GM18499 (cell line): ENCODE measurements at regions not wholly inside any gene's neighbourhood (a gene's known extent, or its start where the extent isn't known, plus 50 kb on each side); places are given as distances from the start of the nearest gene placed in this dataset.

ENCODE experiments used
- ATAC-seq: cut with Tn5 transposase; IDR thresholded peaks from one replicate; pipeline ENCODE4 v1.9.1; 2021; ENCODE audit warnings: moderate number of reproducible peaks; ENCODE audit not compliant: insufficient read depth, unreplicated experiment

- ATAC-seq: no peak
Measured at GRCh38 chr7:22594020-22594419, 94.0 kb upstream of the STEAP1B start.

- ATAC-seq: no peak
Measured at GRCh38 chr7:22591271-22591670, 91.3 kb upstream of the STEAP1B start.

GRCh38 chr7:22589641-22590201 lies 89.7 kb upstream of the STEAP1B start:
- no peak for ATAC-seq

GRCh38 chr7:22588351-22588750 lies 88.4 kb upstream of the STEAP1B start:
- ATAC-seq: no peak

- ATAC-seq: no peak
Measured at GRCh38 chr7:22587322-22587721, 87.3 kb upstream of the STEAP1B start.

- ATAC-seq: no peak
Measured at GRCh38 chr7:22586786-22587140, 86.8 kb upstream of the STEAP1B start.

GRCh38 chr7:22586101-22586785 lies 86.3 kb upstream of the STEAP1B start:
- ATAC-seq: no peak

- peak; percentile 48 for ATAC-seq
Measured at GRCh38 chr7:22584179-22584578, 84.2 kb upstream of the STEAP1B start.

- no peak for ATAC-seq
Measured at GRCh38 chr7:22582863-22583622, 83.1 kb upstream of the STEAP1B start.

GRCh38 chr7:22581099-22581498 lies 81.1 kb upstream of the STEAP1B start:
- no peak for ATAC-seq

GRCh38 chr7:22579961-22580360 lies 80.0 kb upstream of the STEAP1B start:
- no peak for ATAC-seq

GRCh38 chr7:22578007-22578733 lies 78.2 kb upstream of the STEAP1B start:
- ATAC-seq: no peak

- ATAC-seq: no peak
Measured at GRCh38 chr7:22577470-22578001, 77.5 kb upstream of the STEAP1B start.

- ATAC-seq: no peak
Measured at GRCh38 chr7:22576612-22577469, 76.9 kb upstream of the STEAP1B start.

GRCh38 chr7:22574754-22575520 lies 74.9 kb upstream of the STEAP1B start:
- ATAC-seq: no peak

- no peak for ATAC-seq
Measured at GRCh38 chr7:22572937-22573336, 72.9 kb upstream of the STEAP1B start.

- no peak for ATAC-seq
Measured at GRCh38 chr7:22572292-22572691, 72.3 kb upstream of the STEAP1B start.

GRCh38 chr7:22571766-22572165 lies 71.8 kb upstream of the STEAP1B start:
- no peak for ATAC-seq
